ENCODE measurements at regions not wholly inside any gene's neighbourhood (a gene's known extent, or its start where the extent isn't known, plus 50 kb on each side); places are given as distances from the start of the nearest gene placed in this dataset.

DNA sequence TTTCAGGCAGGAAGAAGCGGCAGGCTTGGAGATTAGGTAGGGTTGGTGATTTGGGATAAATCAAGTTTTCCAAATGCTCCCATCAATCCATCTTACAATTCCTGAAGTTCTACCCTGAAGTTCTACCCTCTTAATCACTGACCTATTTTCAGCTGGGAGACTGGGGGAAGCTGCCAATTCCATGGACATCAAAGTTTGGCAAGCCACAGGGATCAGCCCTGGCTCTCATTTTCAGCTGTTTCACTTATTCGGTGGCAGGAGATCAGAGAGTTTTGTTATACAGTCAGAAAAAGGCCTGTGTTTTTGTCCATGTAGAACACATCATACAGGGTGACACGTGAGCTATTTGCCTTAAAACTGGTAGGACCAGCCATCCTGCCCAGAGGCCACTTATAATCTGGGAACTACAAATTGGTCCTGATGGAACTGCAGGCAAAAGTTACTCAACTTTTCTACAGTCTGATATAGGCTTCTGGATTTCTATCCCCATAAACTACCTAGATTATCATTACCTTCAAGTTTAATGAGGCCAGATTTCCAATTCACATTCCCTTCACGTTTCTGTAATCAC, 112.9 kb upstream of the ZNF746 start:
- H3K9me3 ChIP-seq: no peaks in the 10 kb centered on the region
- H3K4me3 ChIP-seq: no peak overlapping the region
- TF ChIP-seq, protein P1, sequence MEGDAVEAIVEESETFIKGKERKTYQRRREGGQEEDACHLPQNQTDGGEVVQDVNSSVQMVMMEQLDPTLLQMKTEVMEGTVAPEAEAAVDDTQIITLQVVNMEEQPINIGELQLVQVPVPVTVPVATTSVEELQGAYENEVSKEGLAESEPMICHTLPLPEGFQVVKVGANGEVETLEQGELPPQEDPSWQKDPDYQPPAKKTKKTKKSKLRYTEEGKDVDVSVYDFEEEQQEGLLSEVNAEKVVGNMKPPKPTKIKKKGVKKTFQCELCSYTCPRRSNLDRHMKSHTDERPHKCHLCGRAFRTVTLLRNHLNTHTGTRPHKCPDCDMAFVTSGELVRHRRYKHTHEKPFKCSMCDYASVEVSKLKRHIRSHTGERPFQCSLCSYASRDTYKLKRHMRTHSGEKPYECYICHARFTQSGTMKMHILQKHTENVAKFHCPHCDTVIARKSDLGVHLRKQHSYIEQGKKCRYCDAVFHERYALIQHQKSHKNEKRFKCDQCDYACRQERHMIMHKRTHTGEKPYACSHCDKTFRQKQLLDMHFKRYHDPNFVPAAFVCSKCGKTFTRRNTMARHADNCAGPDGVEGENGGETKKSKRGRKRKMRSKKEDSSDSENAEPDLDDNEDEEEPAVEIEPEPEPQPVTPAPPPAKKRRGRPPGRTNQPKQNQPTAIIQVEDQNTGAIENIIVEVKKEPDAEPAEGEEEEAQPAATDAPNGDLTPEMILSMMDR (IDR thresholded peaks at IDR 0.05): no peak
- peaks cover 14% of the 10 kb centered on the region for H3K36me3 ChIP-seq
- no peak overlapping the region for H3K9ac ChIP-seq (ENCODE audit: low read depth in 2 of 2, low read length in 2 of 2)
- no peaks in the 10 kb centered on the region for H3K27me3 ChIP-seq
- intact Hi-C loops (cut with DNase I): no loop called here
- H3K4me1 ChIP-seq: no peaks in the 10 kb centered on the region
- no peak for DNase-seq
- H3K27ac ChIP-seq: no peak overlapping the region

GRCh38 chr7:149608168-149608567, 110.6 kb upstream of the ZNF746 start:
- Histone ChIP-seq H3K36me3 (peaks cover 14% of the 10 kb centered on the region), H3K4me3 (no peak overlapping the region), H3K27me3 (no peaks in the 10 kb centered on the region), H3K4me1 (no peaks in the 10 kb centered on the region), H3K9ac (ENCODE audit: low read depth in 2 of 2, low read length in 2 of 2) (no peak overlapping the region), H3K27ac (no peak overlapping the region), H3K9me3 (no peaks in the 10 kb centered on the region)
- intact Hi-C loops (cut with DNase I): no loop called here
- DNase-seq: no peak
- TF ChIP-seq, protein P1 (IDR thresholded peaks at IDR 0.05): no peak

- DNase-seq: no peak
- intact Hi-C loops (cut with DNase I): no loop called here
- no peaks in the 10 kb centered on the region for H3K4me1 ChIP-seq
- H3K4me3 ChIP-seq: no peak overlapping the region
- H3K9me3 ChIP-seq: no peaks in the 10 kb centered on the region
- H3K36me3 ChIP-seq: peaks cover 9% of the 10 kb centered on the region
- H3K27ac ChIP-seq: no peak overlapping the region
- H3K9ac ChIP-seq (ENCODE audit: low read depth in 2 of 2, low read length in 2 of 2): no peak overlapping the region
- H3K27me3 ChIP-seq: no peaks in the 10 kb centered on the region
- TF ChIP-seq, protein P1 (IDR thresholded peaks at IDR 0.05): no peak
Observed at GRCh38 chr7:149607683-149608082, 110.1 kb upstream of the ZNF746 start.

DNA sequence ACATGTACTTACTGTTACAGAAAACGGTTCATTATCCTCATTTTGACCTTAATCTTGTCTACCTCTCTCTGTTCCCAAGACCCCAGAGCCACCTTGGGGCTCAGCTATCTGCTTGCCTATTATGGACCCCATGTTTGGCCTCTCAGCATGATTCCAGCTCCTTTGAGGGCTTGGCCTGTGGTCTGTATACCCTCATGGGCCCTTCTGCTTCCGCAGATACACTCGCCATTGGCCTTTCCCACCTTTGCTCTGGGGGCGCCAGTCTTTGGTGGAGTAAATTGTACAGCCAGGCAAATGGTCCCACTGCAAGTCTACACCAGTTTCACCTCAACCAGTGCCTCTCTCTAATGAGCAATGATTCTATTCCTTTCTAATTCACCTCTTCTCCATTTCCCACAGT, 109.2 kb upstream of the ZNF746 start:
- Histone ChIP-seq H3K9me3 (no peaks in the 10 kb centered on the region), H3K9ac (ENCODE audit: low read depth in 2 of 2, low read length in 2 of 2) (no peak overlapping the region), H3K36me3 (peaks cover 5% of the 10 kb centered on the region), H3K4me1 (no peaks in the 10 kb centered on the region), H3K27ac (no peak overlapping the region), H3K4me3 (no peak overlapping the region), H3K27me3 (no peaks in the 10 kb centered on the region)
- TF ChIP-seq, protein P1 (IDR thresholded peaks at IDR 0.05): no peak
- intact Hi-C loops (cut with DNase I): no loop called here
- no peak for DNase-seq

DNA sequence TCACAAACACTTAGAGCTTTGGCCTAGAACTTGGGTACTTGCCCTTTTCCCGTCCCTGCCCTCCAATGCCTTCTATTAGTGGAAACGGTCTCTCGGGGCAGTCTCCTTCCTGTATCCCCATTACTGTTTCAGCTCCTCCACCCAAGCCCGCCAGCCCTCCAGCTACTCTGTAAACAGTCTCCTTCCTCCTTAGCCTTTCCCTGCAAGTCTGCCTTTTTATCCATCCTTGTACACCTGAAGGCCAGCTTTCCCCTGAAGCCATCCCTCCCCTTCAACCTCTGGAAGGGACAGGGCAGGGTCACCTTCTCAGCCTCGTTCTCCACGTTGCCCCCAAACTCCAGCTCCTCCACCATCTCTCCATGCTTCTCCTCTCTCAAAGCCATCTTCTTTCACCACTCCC, 108.1 kb upstream of the ZNF746 start:
- Histone ChIP-seq H3K36me3 (no peaks in the 10 kb centered on the region), H3K27me3 (no peaks in the 10 kb centered on the region)

More for the DNA sequence above, 108.1 kb upstream of the ZNF746 start:
- no peaks in the 10 kb centered on the region for H3K9me3 ChIP-seq
- intact Hi-C loops (cut with DNase I): no loop called here
- H3K4me3 ChIP-seq: no peak overlapping the region
- H3K27ac ChIP-seq: no peak overlapping the region
- TF ChIP-seq, protein P1 (IDR thresholded peaks at IDR 0.05): no peak
- DNase-seq: no peak
- no peak overlapping the region for H3K9ac ChIP-seq (ENCODE audit: low read depth in 2 of 2, low read length in 2 of 2)
- no peaks in the 10 kb centered on the region for H3K4me1 ChIP-seq

Data from colonic mucosa (tissue), 4 donors.